ENCODE measurements at regions not wholly inside any gene's neighbourhood (a gene's known extent, or its start where the extent isn't known, plus 50 kb on each side); places are given as distances from the start of the nearest gene placed in this dataset.
"Not testable (repeated sequence)": the region's sequence is repeated elsewhere in the genome, so short reads cannot be mapped to it uniquely, and the experiment has no call there.

GRCh38 chr11:89654669-89655068 lies 55.4 kb upstream of the TRIM77 start:
- TF ChIP-seq CTCF, POLR2AphosphoS5 (IDR thresholded peaks at IDR 0.05): not testable (repeated sequence)
